Stimulated activated naive CD8-positive, alpha-beta T cell treated with anti-CD3 and anti-CD28 coated beads, Interleukin-15, Interleukin-2, amounts not matched to agents 100 U/mL and 50 U/mL, for 24 hours (primary cell): ENCODE measurements at regions not wholly inside any gene's neighbourhood (a gene's known extent, or its start where the extent isn't known, plus 50 kb on each side); places are given as distances from the start of the nearest gene placed in this dataset.
"Not testable (repeated sequence)": the region's sequence is repeated elsewhere in the genome, so short reads cannot be mapped to it uniquely, and the experiment has no call there.

ENCODE experiments used
- ATAC-seq: fragments of 150-1000 bp; cut with Tn5 transposase; one replicate; pipeline ENCODE4 v1.10.0; 2021
- DNase-seq: peaks from one replicate; pipeline ENCODE4 v3.0.0; 2021

GRCh38 chr17:13785981-13786598, 184.4 kb upstream of the HS3ST3A1 start:
- DNase-seq (no peak), ATAC-seq (no peak)

- DNase-seq (no peak), ATAC-seq (no peak)
These were observed 185.9 kb upstream of the HS3ST3A1 start for GRCh38 chr17:13787636-13788035.

- no peak for ATAC-seq
- DNase-seq: no peak
These were observed 186.7 kb upstream of the HS3ST3A1 start for GRCh38 chr17:13788385-13788784.

GRCh38 chr17:13792314-13792713, 190.6 kb upstream of the HS3ST3A1 start:
- no peak for DNase-seq
- no peak for ATAC-seq

- DNase-seq (no peak), ATAC-seq (no peak)
These were observed 192.2 kb upstream of the HS3ST3A1 start for GRCh38 chr17:13793951-13794350.

- DNase-seq (no peak), ATAC-seq (no peak)
These were observed 196.1 kb upstream of the HS3ST3A1 start for GRCh38 chr17:13797863-13798262.

GRCh38 chr17:13806092-13806491, 204.4 kb upstream of the HS3ST3A1 start:
- ATAC-seq: no peak
- no peak for DNase-seq

- ATAC-seq: no peak
- DNase-seq: no peak
These were observed 205.4 kb upstream of the HS3ST3A1 start for GRCh38 chr17:13807103-13807502.

- no peak for ATAC-seq
- DNase-seq: no peak
These were observed 210.6 kb upstream of the HS3ST3A1 start for GRCh38 chr17:13812350-13812749.

- ATAC-seq (no peak), DNase-seq (no peak)
These were observed 211.9 kb upstream of the HS3ST3A1 start for GRCh38 chr17:13813347-13814240.

GRCh38 chr17:13822700-13823099, 221.0 kb upstream of the HS3ST3A1 start:
- DNase-seq (no peak), ATAC-seq (no peak)

GRCh38 chr17:13825526-13826040, 223.9 kb upstream of the HS3ST3A1 start:
- ATAC-seq: no peak
- DNase-seq: no peak

- DNase-seq: no peak
- no peak for ATAC-seq
These were observed 225.4 kb upstream of the HS3ST3A1 start for GRCh38 chr17:13827118-13827517.

- ATAC-seq: no peak
- DNase-seq: no peak
These were observed 232.2 kb upstream of the HS3ST3A1 start for GRCh38 chr17:13833921-13834320.

- no peak for ATAC-seq
These were observed 233.4 kb upstream of the HS3ST3A1 start for GRCh38 chr17:13835151-13835550.

GRCh38 chr17:13837417-13837816, 231.9 kb upstream of the COX10 start:
- ATAC-seq (no peak), DNase-seq (no peak)

More at GRCh38 chr17:13835151-13835550, 233.4 kb upstream of the HS3ST3A1 start:
- no peak for DNase-seq

- no peak for DNase-seq
- no peak for ATAC-seq
These were observed 229.1 kb upstream of the COX10 start for GRCh38 chr17:13840254-13840653.

GRCh38 chr17:13843862-13844635, 225.3 kb upstream of the COX10 start:
- DNase-seq: no peak
- no peak for ATAC-seq

GRCh38 chr17:13851889-13852288, 217.4 kb upstream of the COX10 start:
- ATAC-seq: no peak
- no peak for DNase-seq

- DNase-seq, ATAC-seq: not testable (repeated sequence)
These were observed 213.6 kb upstream of the COX10 start for GRCh38 chr17:13855730-13856129.

- no peak for DNase-seq
- no peak for ATAC-seq
These were observed 207.0 kb upstream of the COX10 start for GRCh38 chr17:13862346-13862745.

GRCh38 chr17:13863436-13863835, 205.9 kb upstream of the COX10 start:
- ATAC-seq (no peak), DNase-seq (no peak)

GRCh38 chr17:13864521-13864920, 204.8 kb upstream of the COX10 start:
- DNase-seq: no peak
- no peak for ATAC-seq
